IMR-90 (cell line): ENCODE measurements at regions not wholly inside any gene's neighbourhood (a gene's known extent, or its start where the extent isn't known, plus 50 kb on each side); places are given as distances from the start of the nearest gene placed in this dataset.

Experiments
- ATAC-seq: fragments of 200-7000 bp; cut with Tn5 transposase; 2 replicates; pipeline ENCODE4 v1.9.1; 2020; ENCODE audit warnings: low read depth, mild to moderate bottlenecking, moderate library complexity
- BruUV-seq: library from RNA; stranded (reverse); fragments of 400-500 nt; replicated peaks from 2 replicates; lab custom pipeline; 2021; lab: Mats Ljungman, UMichigan
- CTCF ChIA-PET: fragments of 300-600 bp; formaldehyde crosslinking; extraction: SDS; loops from one replicate; lab custom pipeline; 2021; ENCODE audit warnings: antibody characterized with exemption; lab: Yijun Ruan, JAX
- POLR2A ChIA-PET: fragments of 300-600 bp; sonication (Branson Sonifier 250); formaldehyde crosslinking; loops from one replicate; lab custom pipeline; 2022; ENCODE audit warnings: antibody characterized with exemption; ENCODE audit not compliant: unreplicated experiment; lab: Charles Lee
- DNase-seq: peaks from one replicate; pipeline ENCODE4 v3.0.0; 2013
- H2AFZ ChIP-seq: replicated peaks from 2 replicates; pipeline ENCODE3; 2013; ENCODE audit warnings: low read length, mild to moderate bottlenecking; ENCODE audit not compliant: poor library complexity
- H2AK5ac ChIP-seq: 2 replicates; pipeline ENCODE4 v1.6.1; 2013; ENCODE audit warnings: low read depth, low read length, inconsistent platforms
- H2AK9ac ChIP-seq: replicated peaks from 2 replicates; pipeline ENCODE3; 2013; ENCODE audit warnings: mild to moderate bottlenecking, low read depth, low read length, moderate library complexity; ENCODE audit not compliant: poor library complexity
- H2BK120ac ChIP-seq: 2 replicates; pipeline ENCODE4 v1.6.1; 2013; ENCODE audit warnings: low read depth, low read length, inconsistent platforms
- H2BK15ac ChIP-seq: 3 replicates; pipeline ENCODE4 v1.6.1; 2013; ENCODE audit warnings: low read depth, low read length, inconsistent platforms
- H2BK20ac ChIP-seq: 2 replicates; pipeline ENCODE4 v1.6.1; 2013; ENCODE audit warnings: low read depth, mild to moderate bottlenecking, inconsistent platforms, low read length, moderate library complexity
- H2BK5ac ChIP-seq: 2 replicates; pipeline ENCODE4 v1.6.1; 2013; ENCODE audit warnings: mild to moderate bottlenecking, low read depth, low read length, inconsistent platforms; ENCODE audit not compliant: poor library complexity, severe bottlenecking
- H3K14ac ChIP-seq: replicated peaks from 2 replicates; pipeline ENCODE4 v1.6.1; 2013; ENCODE audit warnings: low read depth, low read length, inconsistent platforms
- H3K18ac ChIP-seq: 2 replicates; pipeline ENCODE4 v1.6.1; 2013; ENCODE audit warnings: low read depth, low read length, control low read depth
- H3K23ac ChIP-seq: 2 replicates; pipeline ENCODE4 v1.6.1; 2013; ENCODE audit warnings: low read depth, low read length, inconsistent platforms
- H3K27ac ChIP-seq: 2 replicates; pipeline ENCODE4 v1.5.1; 2013; ENCODE audit warnings: mild to moderate bottlenecking, control low read depth, low read length; ENCODE audit not compliant: insufficient read depth
- H3K27me3 ChIP-seq: 2 replicates; pipeline ENCODE4 v1.6.1; 2013; ENCODE audit warnings: low read length; ENCODE audit not compliant: control insufficient read depth, insufficient read depth
- H3K36me3 ChIP-seq: 2 replicates; pipeline ENCODE4 v1.6.1; 2013; ENCODE audit warnings: low read length, mixed read lengths; ENCODE audit not compliant: control insufficient read depth, insufficient read depth
- H3K4ac ChIP-seq: 2 replicates; pipeline ENCODE4 v1.6.1; 2013; ENCODE audit warnings: low read depth, low read length, inconsistent platforms
- H3K4me1 ChIP-seq: 2 replicates; pipeline ENCODE4 v1.6.1; 2013; ENCODE audit warnings: low read length, mixed read lengths; ENCODE audit not compliant: control insufficient read depth, insufficient read depth
- H3K4me2 ChIP-seq: 2 replicates; pipeline ENCODE4 v1.6.1; 2013; ENCODE audit warnings: low read depth, mild to moderate bottlenecking, control low read depth, low read length, moderate library complexity
- H3K4me3 ChIP-seq: 2 replicates; pipeline ENCODE4 v1.5.1; 2013; ENCODE audit warnings: low read depth, mild to moderate bottlenecking, control low read depth, low read length, moderate library complexity; ENCODE audit not compliant: insufficient read depth
- H3K56ac ChIP-seq: 2 replicates; pipeline ENCODE4 v1.6.1; 2013; ENCODE audit warnings: low read length, inconsistent platforms; ENCODE audit not compliant: insufficient read depth; ENCODE audit errors: extremely low read depth
- H3K79me1 ChIP-seq, 2 experiments: 2 replicates each; pipeline ENCODE4 v1.6.1; 2013; ENCODE audit warnings: low read length in 2 of 2, inconsistent platforms in 1 of 2, low read depth in 1 of 2
- H3K9ac ChIP-seq: 2 replicates; pipeline ENCODE4 v1.6.1; 2013; ENCODE audit warnings: low read depth, low read length, control low read depth
- H3K9me1 ChIP-seq: 2 replicates; pipeline ENCODE4 v1.6.1; 2013; ENCODE audit warnings: low read length, inconsistent platforms; ENCODE audit not compliant: insufficient read depth
- H3K9me3 ChIP-seq: 2 replicates; pipeline ENCODE4 v1.6.1; 2013; ENCODE audit warnings: low read length; ENCODE audit not compliant: control insufficient read depth, insufficient read depth
- H4K20me1 ChIP-seq: 2 replicates; pipeline ENCODE4 v1.6.1; 2013; ENCODE audit warnings: low read length, inconsistent platforms; ENCODE audit not compliant: insufficient read depth
- H4K5ac ChIP-seq: 2 replicates; pipeline ENCODE4 v1.6.1; 2013; ENCODE audit warnings: mild to moderate bottlenecking, low read depth, low read length, control low read depth
- H4K8ac ChIP-seq, 2 experiments: 2 replicates each; pipeline ENCODE4 v1.6.1; 2013; ENCODE audit warnings: low read depth in 2 of 2, low read length in 2 of 2, control low read depth in 1 of 2, inconsistent platforms in 1 of 2
- H4K91ac ChIP-seq: 2 replicates; pipeline ENCODE4 v1.6.1; 2013; ENCODE audit warnings: low read depth, low read length, inconsistent platforms; ENCODE audit not compliant: insufficient read depth
- BHLHE40 ChIP-seq: fragments of 150-350 bp; IDR thresholded peaks from 2 replicates; pipeline ENCODE4 v1.6.1; 2016; ENCODE audit warnings: mild to moderate bottlenecking, low read depth, low read length
- CEBPB ChIP-seq: IDR thresholded peaks from 2 replicates; pipeline ENCODE4 v1.6.1; 2012; ENCODE audit warnings: low read depth, low read length, improper control_type of control experiment
- CHD1 ChIP-seq: IDR thresholded peaks from 2 replicates; pipeline ENCODE4 v1.6.1; 2012; ENCODE audit warnings: low read depth, low read length, improper control_type of control experiment
- ELK1 ChIP-seq: fragments of 150-350 bp; IDR thresholded peaks from 2 replicates; pipeline ENCODE4 v1.6.1; 2016; ENCODE audit warnings: low read depth, mild to moderate bottlenecking, low read length, moderate library complexity, borderline replicate concordance
- FOS ChIP-seq: fragments of 150-350 bp; IDR thresholded peaks from 2 replicates; pipeline ENCODE4 v1.6.1; 2016; ENCODE audit warnings: low read depth, low read length
- MAFK ChIP-seq: IDR thresholded peaks from 2 replicates; pipeline ENCODE4 v1.6.1; 2012; ENCODE audit warnings: low read depth, low read length, improper control_type of control experiment
- MAZ ChIP-seq: IDR thresholded peaks from 2 replicates; pipeline ENCODE4 v1.6.1; 2012; ENCODE audit warnings: low read depth, mild to moderate bottlenecking, low read length, improper control_type of control experiment, moderate library complexity, borderline replicate concordance
- MXI1 ChIP-seq: IDR thresholded peaks from 2 replicates; pipeline ENCODE4 v1.6.1; 2012; ENCODE audit warnings: low read depth, mild to moderate bottlenecking, low read length, moderate library complexity, borderline replicate concordance
- NFE2L2 ChIP-seq: fragments of 150-350 bp; IDR thresholded peaks from 2 replicates; pipeline ENCODE4 v1.6.1; 2016; ENCODE audit warnings: low read depth, mild to moderate bottlenecking, low read length
- POLR2A ChIP-seq: IDR thresholded peaks from 2 replicates; pipeline ENCODE4 v1.6.1; 2012; ENCODE audit warnings: mild to moderate bottlenecking, low read depth, low read length
- RAD21 ChIP-seq: IDR thresholded peaks from 2 replicates; pipeline ENCODE4 v1.6.1; 2012; ENCODE audit warnings: low read length, improper control_type of control experiment
- RCOR1 ChIP-seq: IDR thresholded peaks from 2 replicates; pipeline ENCODE4 v1.6.1; 2012; ENCODE audit warnings: mild to moderate bottlenecking, low read length, improper control_type of control experiment; ENCODE audit not compliant: insufficient replicate concordance
- RFX5 ChIP-seq: IDR thresholded peaks from 2 replicates; pipeline ENCODE4 v1.8.0; 2012; ENCODE audit warnings: low read depth, mild to moderate bottlenecking, low read length, moderate library complexity
- SMC3 ChIP-seq: fragments of 150-350 bp; IDR thresholded peaks from 2 replicates; pipeline ENCODE4 v1.6.1; 2016; ENCODE audit warnings: low read depth, mild to moderate bottlenecking, antibody characterized with exemption, low read length, moderate library complexity
- USF2 ChIP-seq: fragments of 150-350 bp; IDR thresholded peaks from 2 replicates; pipeline ENCODE4 v1.6.1; 2017; ENCODE audit warnings: mild to moderate bottlenecking, antibody characterized with exemption, low read length, low read depth
- WGBS, 2 experiments: methylation state at CpG; one replicate each; pipeline versions ENCODE4 v1.1.5 to v1.1.7; 2013; ENCODE audit warnings: missing lambda C conversion rate in 2 of 2; ENCODE audit not compliant: insufficient read length in 1 of 2; ENCODE audit errors: extremely low coverage in 2 of 2; 5-methylcytosine and 5-hydroxymethylcytosine counted together
- dilution Hi-C: fragments of 300-500 bp; cut with HindIII; formaldehyde crosslinking; loops from one replicate; pipeline ENCODE4 v1.14.3; 2018; ENCODE audit warnings: low sequenced_read_pairs; ENCODE audit not compliant: unreplicated experiment
- in situ Hi-C: fragments of 300-500 bp; cut with MboI; formaldehyde crosslinking; loops from 3 replicates; pipeline ENCODE4 v1.14.3; 2019; ENCODE audit warnings: low sequenced_read_pairs, inconsistent platforms, mixed read lengths
- intact Hi-C: fragments of 100-400 bp; cut with micrococcal nuclease; formaldehyde crosslinking; loops from 2 replicates; pipeline ENCODE4 v1.10.0; 2022
- TF ChIP-seq, protein P1 (sequence below): conservative IDR thresholded peaks from 2 replicates; pipeline ENCODE4 v1.5.1; 2012; ENCODE audit warnings: mild to moderate bottlenecking, low read depth, low read length, improper control_type of control experiment

DNA sequence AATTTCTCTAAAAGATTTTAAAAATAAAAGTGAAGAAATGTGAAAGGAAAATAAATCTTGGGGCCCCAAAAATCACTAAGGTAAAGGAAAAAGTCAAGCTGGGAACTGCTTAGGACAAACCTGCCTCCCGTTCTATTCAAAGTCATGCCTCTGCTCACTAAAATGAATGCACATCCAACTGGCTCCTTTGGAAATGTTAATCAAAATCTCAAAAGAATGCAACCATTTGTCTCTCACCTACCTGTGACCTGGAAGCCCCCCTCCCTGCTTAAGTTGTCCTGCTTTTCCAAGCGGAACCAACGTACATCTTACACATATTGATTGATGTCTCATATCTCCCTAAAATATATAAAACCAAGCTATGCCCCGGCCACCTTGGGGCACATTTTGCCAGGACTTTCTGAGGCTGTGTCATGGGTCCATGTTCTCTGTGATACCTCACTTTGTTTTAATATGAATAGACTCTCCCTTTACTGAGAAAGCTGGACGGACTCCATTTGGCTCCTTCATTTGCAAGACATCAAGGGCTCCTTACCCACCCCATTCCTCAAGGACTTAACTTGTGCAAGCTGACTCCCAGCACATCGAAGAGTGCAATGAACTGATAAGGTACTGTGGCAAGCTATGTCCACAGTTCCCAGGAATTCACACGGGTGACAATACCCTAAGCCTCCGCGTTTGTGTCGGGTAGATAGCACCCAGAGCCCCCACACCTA lies 164.3 kb downstream of the SMC2 start:
- no peak overlapping the region for H4K5ac ChIP-seq
- no peak overlapping the region for H2BK120ac ChIP-seq
- no peak overlapping the region for H2AFZ ChIP-seq
- no peak overlapping the region for H4K91ac ChIP-seq
- H3K9ac ChIP-seq = no peak overlapping the region
- no peaks in the 10 kb centered on the region for H3K79me1 ChIP-seq
- no peaks in the 10 kb centered on the region for H3K9me1 ChIP-seq
- no peak overlapping the region for H2BK5ac ChIP-seq
- H3K14ac ChIP-seq = no peak overlapping the region
- H3K4ac ChIP-seq = no peak overlapping the region
- POLR2A ChIA-PET = no interaction called here
- no peaks in the 10 kb centered on the region for H3K36me3 ChIP-seq
- in situ Hi-C loops (no loop called here), intact Hi-C loops (no loop called here), dilution Hi-C loops (no loop called here)
- no peaks in the 10 kb centered on the region for H3K27me3 ChIP-seq
- no peak overlapping the region for H3K23ac ChIP-seq
- CTCF ChIA-PET = no interaction called here
- 0% methylated on average over 3 of the region's 10 CpGs; no CpG with 5 or more reads in 1 of the 2 experiments for WGBS, 2 experiments
- no peak overlapping the region for H2BK15ac ChIP-seq
- H2AK5ac ChIP-seq = no peak overlapping the region
- no peak overlapping the region for H2BK20ac ChIP-seq
- no peak overlapping the region for H3K4me3 ChIP-seq
- H2AK9ac ChIP-seq = no peak overlapping the region
- DNase-seq = no peak
- H3K4me1 ChIP-seq = no peaks in the 10 kb centered on the region
- H3K56ac ChIP-seq = no peak overlapping the region
- H4K8ac ChIP-seq = no peak overlapping the region
- no peaks in the 10 kb centered on the region for H4K20me1 ChIP-seq
- 0 out of 2 replicates have a peak, but pooled peaks cover 1% of the 10 kb centered on the region for H3K9me3 ChIP-seq
- TF ChIP-seq CEBPB = no peak
- TF ChIP-seq, protein P1, sequence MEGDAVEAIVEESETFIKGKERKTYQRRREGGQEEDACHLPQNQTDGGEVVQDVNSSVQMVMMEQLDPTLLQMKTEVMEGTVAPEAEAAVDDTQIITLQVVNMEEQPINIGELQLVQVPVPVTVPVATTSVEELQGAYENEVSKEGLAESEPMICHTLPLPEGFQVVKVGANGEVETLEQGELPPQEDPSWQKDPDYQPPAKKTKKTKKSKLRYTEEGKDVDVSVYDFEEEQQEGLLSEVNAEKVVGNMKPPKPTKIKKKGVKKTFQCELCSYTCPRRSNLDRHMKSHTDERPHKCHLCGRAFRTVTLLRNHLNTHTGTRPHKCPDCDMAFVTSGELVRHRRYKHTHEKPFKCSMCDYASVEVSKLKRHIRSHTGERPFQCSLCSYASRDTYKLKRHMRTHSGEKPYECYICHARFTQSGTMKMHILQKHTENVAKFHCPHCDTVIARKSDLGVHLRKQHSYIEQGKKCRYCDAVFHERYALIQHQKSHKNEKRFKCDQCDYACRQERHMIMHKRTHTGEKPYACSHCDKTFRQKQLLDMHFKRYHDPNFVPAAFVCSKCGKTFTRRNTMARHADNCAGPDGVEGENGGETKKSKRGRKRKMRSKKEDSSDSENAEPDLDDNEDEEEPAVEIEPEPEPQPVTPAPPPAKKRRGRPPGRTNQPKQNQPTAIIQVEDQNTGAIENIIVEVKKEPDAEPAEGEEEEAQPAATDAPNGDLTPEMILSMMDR = no peak
- no peak for TF ChIP-seq SMC3
- TF ChIP-seq POLR2A = no peak
- no peak for TF ChIP-seq RCOR1
- no peak for TF ChIP-seq CHD1
- no peak for TF ChIP-seq MXI1
- TF ChIP-seq FOS = no peak
- TF ChIP-seq MAZ = no peak
- TF ChIP-seq ELK1 = no peak
- TF ChIP-seq RFX5 = no peak
- TF ChIP-seq BHLHE40 = no peak
- no peak for TF ChIP-seq MAFK
- no peak for TF ChIP-seq USF2
- no peak for TF ChIP-seq RAD21
- TF ChIP-seq NFE2L2 = no peak
- H3K27ac ChIP-seq = no peak overlapping the region
- H3K18ac ChIP-seq = no peak overlapping the region
- no peak for ATAC-seq
- no TSS peak for BruUV-seq
- no peak overlapping the region for H3K4me2 ChIP-seq
